Ishikawa (cell line): ENCODE measurements at regions not wholly inside any gene's neighbourhood (a gene's known extent, or its start where the extent isn't known, plus 50 kb on each side); places are given as distances from the start of the nearest gene placed in this dataset.

ENCODE experiments used
- CEBPB ChIP-seq: IDR thresholded peaks from 2 replicates; pipeline ENCODE4 v1.6.1; 2012
- CREB1 ChIP-seq: IDR thresholded peaks from 2 replicates; pipeline ENCODE4 v1.6.1; 2012; ENCODE audit warnings: low read depth
- EGR1 ChIP-seq: IDR thresholded peaks from 2 replicates; pipeline ENCODE4 v1.6.1; 2012
- EP300 ChIP-seq: IDR thresholded peaks from 2 replicates; pipeline ENCODE4 v1.6.1; 2012; ENCODE audit warnings: borderline replicate concordance
- FOXM1 ChIP-seq: IDR thresholded peaks from 2 replicates; pipeline ENCODE4 v1.6.1; 2012; ENCODE audit warnings: low read depth, borderline replicate concordance
- NFIC ChIP-seq: IDR thresholded peaks from 2 replicates; pipeline ENCODE4 v1.6.1; 2012
- RAD21 ChIP-seq: IDR thresholded peaks from 2 replicates; pipeline ENCODE4 v1.6.1; 2012; ENCODE audit warnings: low read depth
- TAF1 ChIP-seq: IDR thresholded peaks from 2 replicates; pipeline ENCODE4 v1.6.1; 2012; ENCODE audit warnings: low read depth, mild to moderate bottlenecking
- TCF12 ChIP-seq: IDR thresholded peaks from 2 replicates; pipeline ENCODE4 v1.6.1; 2012; ENCODE audit warnings: low read depth
- TEAD4 ChIP-seq: IDR thresholded peaks from 2 replicates; pipeline ENCODE4 v1.6.1; 2012
- YY1 ChIP-seq: IDR thresholded peaks from 2 replicates; pipeline ENCODE4 v1.6.1; 2012; ENCODE audit warnings: low read depth
- ZBTB7A ChIP-seq: IDR thresholded peaks from 2 replicates; pipeline ENCODE4 v1.6.1; 2012; ENCODE audit warnings: low read depth
- TF ChIP-seq, protein P1 (sequence below): IDR thresholded peaks from 2 replicates; pipeline ENCODE4 v1.6.1; 2012
- TF ChIP-seq, protein P2 (sequence below): IDR thresholded peaks from 2 replicates; pipeline ENCODE4 v1.6.1; 2012
- TF ChIP-seq, protein P3 (sequence below): IDR thresholded peaks from 2 replicates; pipeline ENCODE4 v1.6.1; 2012; ENCODE audit warnings: low read depth, mild to moderate bottlenecking

DNA sequence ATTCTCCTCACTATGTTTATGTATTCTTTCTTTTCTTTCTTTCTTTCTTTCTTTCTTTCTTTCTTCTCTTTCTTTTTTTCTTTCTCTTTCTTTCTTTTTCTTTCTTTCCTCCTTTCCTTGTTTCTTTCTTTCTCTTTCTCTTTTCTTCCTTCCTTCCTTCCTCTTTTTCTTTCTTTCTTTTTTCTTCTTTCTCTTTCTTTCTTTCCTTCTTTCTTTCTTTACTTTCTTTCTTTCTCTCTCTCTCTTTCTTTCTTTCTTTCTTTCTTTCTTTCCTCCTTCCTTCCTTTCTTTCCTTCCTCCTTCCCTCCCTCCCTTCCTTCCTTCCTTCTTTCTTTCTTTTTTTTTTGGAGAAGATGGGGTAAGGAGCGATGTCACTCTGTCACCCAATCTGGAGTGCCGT is 1405.5 kb downstream of the SLITRK5 start:
- TF ChIP-seq FOXM1 (no peak), TEAD4 (no peak), TAF1 (no peak), EGR1 (no peak), YY1 (no peak)

DNA sequence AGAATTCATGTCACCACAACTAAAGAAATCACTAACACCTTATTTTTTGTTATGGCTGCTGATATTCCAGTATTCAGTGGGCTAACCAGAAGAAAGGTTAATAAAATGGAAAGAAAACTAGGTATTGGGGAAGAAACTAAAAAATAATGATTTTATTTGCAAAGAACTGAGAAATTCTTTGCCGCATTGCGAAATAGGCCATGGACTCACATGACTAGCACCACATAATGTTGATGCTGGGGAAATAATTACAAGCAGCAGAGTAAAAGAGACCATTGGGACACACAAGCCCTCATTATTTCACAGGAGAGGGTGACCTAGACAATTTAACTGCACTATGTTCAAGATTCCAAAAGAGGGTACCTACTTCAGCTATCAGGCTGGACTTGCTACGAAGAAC is 1411.5 kb downstream of the SLITRK5 start:
- TF ChIP-seq, protein P1, sequence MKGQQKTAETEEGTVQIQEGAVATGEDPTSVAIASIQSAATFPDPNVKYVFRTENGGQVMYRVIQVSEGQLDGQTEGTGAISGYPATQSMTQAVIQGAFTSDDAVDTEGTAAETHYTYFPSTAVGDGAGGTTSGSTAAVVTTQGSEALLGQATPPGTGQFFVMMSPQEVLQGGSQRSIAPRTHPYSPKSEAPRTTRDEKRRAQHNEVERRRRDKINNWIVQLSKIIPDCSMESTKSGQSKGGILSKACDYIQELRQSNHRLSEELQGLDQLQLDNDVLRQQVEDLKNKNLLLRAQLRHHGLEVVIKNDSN = no peak
- peak; percentile 59; the same call in 1 of the 2 replicates for TF ChIP-seq CEBPB

DNA sequence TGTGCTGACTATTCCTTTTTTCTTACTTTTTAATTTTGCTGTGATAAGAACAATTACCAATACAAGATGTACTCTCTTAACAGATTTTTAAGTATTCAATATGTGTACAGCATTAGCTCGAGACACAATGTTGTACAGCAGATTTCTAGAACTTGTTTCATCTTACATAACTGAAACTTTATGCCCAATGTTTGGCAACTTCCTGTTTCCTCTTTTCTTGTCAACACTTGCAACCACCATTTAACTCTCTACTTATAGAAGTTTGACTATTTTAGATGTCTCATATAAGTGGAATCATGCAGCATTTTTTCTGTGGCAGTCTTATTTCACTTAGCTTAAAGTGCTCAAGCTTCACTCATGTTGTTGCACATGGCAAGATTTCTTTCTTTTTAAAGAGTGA is 1426.8 kb downstream of the SLITRK5 start:
- TF ChIP-seq CREB1 (no peak), TAF1 (no peak), EGR1 (no peak), EP300 (no peak), TEAD4 (no peak), NFIC (no peak), YY1 (no peak), FOXM1 (no peak), TCF12 (no peak), RAD21 (no peak)
- TF ChIP-seq, protein P2, sequence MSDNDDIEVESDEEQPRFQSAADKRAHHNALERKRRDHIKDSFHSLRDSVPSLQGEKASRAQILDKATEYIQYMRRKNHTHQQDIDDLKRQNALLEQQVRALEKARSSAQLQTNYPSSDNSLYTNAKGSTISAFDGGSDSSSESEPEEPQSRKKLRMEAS = no peak
- TF ChIP-seq, protein P1 = no peak
- TF ChIP-seq, protein P3, sequence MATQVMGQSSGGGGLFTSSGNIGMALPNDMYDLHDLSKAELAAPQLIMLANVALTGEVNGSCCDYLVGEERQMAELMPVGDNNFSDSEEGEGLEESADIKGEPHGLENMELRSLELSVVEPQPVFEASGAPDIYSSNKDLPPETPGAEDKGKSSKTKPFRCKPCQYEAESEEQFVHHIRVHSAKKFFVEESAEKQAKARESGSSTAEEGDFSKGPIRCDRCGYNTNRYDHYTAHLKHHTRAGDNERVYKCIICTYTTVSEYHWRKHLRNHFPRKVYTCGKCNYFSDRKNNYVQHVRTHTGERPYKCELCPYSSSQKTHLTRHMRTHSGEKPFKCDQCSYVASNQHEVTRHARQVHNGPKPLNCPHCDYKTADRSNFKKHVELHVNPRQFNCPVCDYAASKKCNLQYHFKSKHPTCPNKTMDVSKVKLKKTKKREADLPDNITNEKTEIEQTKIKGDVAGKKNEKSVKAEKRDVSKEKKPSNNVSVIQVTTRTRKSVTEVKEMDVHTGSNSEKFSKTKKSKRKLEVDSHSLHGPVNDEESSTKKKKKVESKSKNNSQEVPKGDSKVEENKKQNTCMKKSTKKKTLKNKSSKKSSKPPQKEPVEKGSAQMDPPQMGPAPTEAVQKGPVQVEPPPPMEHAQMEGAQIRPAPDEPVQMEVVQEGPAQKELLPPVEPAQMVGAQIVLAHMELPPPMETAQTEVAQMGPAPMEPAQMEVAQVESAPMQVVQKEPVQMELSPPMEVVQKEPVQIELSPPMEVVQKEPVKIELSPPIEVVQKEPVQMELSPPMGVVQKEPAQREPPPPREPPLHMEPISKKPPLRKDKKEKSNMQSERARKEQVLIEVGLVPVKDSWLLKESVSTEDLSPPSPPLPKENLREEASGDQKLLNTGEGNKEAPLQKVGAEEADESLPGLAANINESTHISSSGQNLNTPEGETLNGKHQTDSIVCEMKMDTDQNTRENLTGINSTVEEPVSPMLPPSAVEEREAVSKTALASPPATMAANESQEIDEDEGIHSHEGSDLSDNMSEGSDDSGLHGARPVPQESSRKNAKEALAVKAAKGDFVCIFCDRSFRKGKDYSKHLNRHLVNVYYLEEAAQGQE = no peak

DNA sequence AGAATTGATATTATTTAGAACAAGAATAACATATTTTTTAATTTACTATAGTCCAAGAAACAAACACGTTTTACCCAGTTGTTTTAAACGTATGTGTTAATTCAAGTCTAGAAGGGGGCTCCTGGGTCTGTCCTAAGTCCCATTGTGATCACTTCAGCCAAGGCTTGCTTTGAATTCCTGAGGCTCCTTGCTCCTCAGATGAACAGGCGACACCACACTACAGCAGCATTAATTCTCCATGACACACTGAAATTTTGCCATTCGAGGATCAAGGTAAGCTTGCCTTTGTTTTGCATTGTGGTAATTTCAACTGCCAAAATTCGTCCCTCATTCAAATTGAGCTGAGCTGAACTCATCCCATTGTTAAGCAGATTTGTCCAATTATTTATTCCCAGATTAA is 1442.6 kb downstream of the SLITRK5 start:
- TF ChIP-seq TAF1 (no peak), EP300 (no peak), YY1 (no peak), TCF12 (no peak), NFIC (no peak), CREB1 (no peak), TEAD4 (no peak), CEBPB (no peak), EGR1 (no peak), FOXM1 (no peak), ZBTB7A (no peak), RAD21 (no peak)
- TF ChIP-seq, protein P3 = no peak
- TF ChIP-seq, protein P2 = no peak
- TF ChIP-seq, protein P1 = no peak

DNA sequence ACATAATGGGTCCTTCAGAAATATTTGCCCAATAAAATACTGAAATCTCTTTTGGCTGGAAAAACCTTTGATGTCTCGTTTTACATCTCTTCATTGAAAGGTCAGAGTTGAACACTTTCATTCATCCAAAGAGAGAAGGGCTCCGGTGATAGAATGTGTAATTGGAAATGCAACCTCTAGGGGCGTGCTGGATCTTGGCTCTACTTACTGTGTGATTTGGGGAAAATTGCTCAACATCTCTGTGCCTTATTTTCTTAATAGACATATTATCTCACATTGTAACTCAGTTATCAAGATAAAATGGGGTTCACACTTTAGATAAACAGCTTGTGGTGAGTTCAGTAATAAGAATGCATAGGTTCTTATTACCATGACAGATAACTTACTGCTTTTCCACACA is 1444.1 kb downstream of the SLITRK5 start:
- no peak for TF ChIP-seq RAD21
- TF ChIP-seq, protein P1 = no peak
- no peak for TF ChIP-seq ZBTB7A
- no peak for TF ChIP-seq EGR1
- TF ChIP-seq, protein P3 = no peak
- TF ChIP-seq YY1 = no peak
